ENCODE measurements at regions not wholly inside any gene's neighbourhood (a gene's known extent, or its start where the extent isn't known, plus 50 kb on each side); places are given as distances from the start of the nearest gene placed in this dataset.
A peak's percentile ranks its signal among the peaks of the same experiment; 100 is the strongest.
"Not testable (repeated sequence)": the region's sequence is repeated elsewhere in the genome, so short reads cannot be mapped to it uniquely, and the experiment has no call there.

GRCh38 chr4:124070688-124071484, 641.6 kb downstream of the ANKRD50 start:
- DNase-seq = no peak

DNA sequence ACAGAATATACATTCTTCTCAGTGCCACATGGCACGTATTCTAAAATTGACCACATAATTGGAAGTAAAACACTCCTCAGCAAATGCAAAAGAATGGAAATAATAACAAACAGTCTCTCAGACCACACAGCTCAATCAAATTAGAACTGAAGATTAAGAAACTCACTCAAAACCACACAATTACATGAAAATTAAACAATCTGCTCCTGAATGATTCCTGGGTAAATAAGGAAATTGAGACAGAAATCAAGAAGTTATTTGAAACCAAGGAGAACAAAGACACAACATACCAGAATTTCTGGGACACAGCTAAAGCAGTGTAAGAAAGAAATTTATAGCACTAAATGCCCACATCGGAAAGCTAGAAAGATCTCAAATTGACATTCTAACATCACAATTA, 637.3 kb downstream of the ANKRD50 start:
- not testable (repeated sequence) for DNase-seq

DNA sequence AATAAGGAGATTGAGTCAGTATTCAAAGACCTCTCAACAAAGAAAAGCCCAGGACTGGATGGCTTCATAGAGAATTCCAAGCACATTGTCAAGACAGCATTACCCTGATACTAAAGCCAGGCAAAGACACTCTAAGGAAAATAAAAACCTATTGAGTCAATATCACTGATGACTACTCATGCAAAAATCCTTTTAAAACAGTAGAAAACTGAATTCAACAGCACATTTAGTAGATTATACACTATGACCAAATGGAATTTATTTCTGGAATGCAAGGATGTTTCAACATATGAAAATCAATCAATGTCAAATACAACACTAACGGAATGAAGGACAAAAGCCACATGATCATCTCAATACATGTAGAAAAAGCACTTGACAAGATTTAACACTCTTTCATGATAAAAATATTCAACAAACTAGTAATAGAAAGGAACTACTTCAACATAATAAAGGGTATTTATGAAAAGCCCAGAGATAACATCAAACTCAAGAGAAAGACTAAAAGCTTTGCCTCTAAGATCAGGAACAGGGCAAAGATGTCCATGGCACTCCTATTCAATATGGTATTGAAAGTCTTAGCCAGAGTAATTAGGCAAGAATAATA, 633.3 kb downstream of the ANKRD50 start:
- no peak for DNase-seq

GRCh38 chr4:124083711-124084110, 628.8 kb downstream of the ANKRD50 start:
- DNase-seq = no peak

DNA sequence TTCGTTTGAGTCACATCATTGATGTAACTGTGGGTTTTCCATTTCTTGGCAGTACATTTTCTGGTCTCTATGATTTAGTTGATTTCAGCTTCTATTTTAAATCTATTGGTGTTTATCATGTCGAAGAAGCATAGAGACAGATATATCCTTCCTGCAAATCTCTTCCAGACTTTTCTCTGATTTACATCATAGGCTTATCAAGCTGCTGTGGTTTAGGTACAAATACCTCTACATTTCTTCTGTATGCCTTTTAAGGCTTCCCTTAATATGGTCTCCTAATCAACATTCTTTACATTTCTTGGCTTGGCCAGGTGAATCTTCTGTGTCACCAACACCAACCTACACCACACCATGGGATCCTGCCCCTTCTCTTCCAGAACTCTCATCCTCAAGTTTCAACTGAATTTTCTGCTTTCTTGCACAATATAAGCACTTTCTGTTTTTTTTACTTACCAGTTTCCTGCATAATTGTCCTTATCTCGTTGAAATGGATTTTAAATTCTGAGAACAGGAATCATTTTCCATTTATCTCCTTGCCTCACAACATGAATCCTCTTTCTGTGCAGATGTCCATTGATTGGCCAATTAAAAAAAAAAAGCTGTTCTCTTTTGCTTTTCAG, 626.9 kb downstream of the ANKRD50 start:
- DNase-seq = no peak

DNA sequence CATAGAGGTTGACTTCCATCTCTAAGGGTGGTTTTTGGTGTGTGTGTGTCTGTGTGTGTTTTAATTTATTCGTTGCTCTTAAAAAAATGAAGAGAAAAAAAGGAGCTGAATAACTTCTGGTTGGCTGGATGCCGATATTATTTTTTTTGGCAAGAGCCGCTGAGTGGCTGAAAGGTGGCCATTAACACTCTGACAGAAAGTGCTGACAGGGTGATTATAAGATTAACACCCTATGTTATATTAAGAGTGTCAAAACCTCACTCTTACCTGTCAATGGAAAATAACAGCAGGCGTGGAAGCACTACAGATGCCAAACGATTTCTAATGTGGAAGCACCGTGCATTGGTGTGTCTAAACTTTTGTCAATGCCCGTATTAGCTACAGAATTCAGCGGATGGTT, 622.5 kb downstream of the ANKRD50 start:
- DNase-seq = no peak

GRCh38 chr4:124092101-124092500, 620.4 kb downstream of the ANKRD50 start:
- no peak for DNase-seq

GRCh38 chr4:124092541-124092984, 620.0 kb downstream of the ANKRD50 start:
- DNase-seq = no peak

DNA sequence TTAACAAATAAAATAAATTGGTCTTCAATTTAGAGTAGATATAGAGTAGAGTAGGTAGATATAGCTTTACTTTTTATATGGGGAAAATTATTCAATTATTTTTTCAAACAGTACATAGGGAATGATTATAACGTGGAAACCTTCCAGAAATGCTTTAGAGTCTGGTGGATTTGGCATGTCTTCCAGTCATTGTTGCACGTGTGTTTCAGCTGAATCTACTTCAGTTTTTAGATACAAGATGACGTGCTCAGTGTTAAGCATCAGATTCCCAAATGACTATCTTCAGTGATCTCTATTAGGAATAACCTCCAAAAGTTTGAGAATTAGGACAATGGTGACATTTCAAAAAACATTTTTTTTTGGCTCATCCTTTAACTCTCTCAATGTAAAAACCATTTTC, 616.9 kb downstream of the ANKRD50 start:
- peak; percentile 3 for DNase-seq

- no peak for DNase-seq
Measured at GRCh38 chr4:124096290-124096689, 616.2 kb downstream of the ANKRD50 start.

DNA sequence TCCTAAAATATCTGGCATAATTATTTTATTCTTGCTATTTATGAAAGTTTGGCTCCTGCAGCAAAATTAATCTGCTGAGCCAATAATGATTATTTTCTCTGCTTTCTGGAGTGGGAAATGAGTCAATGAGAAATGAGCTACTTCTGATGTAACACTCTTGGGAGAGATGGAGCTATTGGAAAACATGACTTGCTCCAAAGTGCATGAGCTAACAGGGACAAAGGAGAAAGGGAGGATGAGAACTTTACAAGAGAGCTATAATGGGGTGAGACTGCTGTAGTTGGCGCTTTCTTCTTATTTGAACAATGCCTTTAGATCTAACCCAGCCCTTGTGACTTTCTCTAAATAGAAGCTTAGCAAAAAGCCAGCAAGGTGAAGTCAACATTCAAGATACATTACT, 615.1 kb downstream of the ANKRD50 start:
- no peak for DNase-seq

GRCh38 chr4:124104101-124104500, 608.4 kb downstream of the ANKRD50 start:
- DNase-seq = no peak

DNA sequence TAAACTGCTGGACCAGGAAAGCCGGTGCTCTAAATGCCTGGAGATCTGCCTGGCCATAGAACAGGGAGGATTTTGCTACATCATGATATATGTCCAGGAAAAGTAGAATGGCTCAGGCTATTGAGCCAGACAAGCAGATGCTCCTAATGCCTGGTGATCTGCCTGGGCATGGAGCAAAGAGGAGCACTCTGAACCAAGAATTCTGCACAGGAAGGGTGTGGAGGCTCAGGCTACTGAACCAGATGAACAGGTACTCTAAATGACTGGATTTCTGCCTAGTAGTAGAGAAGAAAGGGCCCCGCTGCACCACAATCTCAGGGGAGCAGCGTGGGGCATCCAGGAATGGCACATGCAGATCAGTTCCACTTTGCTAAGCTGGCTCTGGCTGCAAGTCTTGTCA, 607.9 kb downstream of the ANKRD50 start:
- DNase-seq = no peak

- no peak for DNase-seq
Measured at GRCh38 chr4:124105212-124105611, 607.3 kb downstream of the ANKRD50 start.

DNA sequence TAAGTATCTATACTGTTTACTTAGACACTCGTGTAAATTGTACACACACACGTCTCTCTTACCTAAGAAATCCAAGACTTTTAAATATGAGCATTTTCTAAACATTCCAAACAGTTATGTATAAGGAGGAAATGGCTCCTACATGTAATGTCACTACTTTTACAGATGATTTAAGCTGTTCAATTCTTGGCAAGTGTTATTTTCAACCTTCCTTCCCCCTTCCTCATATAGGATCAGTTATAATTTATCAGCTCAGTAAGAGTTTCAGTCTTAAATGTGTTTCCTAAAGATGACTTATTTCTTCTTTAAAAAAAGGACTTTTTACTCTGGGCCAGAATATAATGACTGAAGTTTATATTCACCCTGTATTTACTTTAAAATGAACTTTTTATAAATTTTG, 601.1 kb downstream of the ANKRD50 start:
- DNase-seq = no peak

DNA sequence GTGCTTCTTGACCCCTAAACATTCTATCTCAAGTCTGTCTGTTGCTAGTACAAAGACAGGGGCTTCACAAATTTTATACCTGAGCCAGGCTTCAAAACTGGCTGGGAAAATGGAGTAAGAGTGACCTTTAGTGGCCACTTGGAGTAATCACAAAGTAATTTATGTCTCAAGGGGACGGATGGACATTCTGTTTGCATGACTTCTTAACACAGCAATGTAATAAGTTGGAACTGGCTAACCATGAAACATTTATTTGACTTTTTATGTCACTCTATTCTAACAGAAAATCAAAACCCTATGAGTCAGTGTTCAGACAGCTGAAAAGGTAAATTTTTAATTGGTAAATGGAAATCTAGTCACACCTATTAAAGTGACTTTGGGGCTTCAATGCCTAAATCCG, 600.6 kb downstream of the ANKRD50 start:
- peak; percentile 33 for DNase-seq

DNA sequence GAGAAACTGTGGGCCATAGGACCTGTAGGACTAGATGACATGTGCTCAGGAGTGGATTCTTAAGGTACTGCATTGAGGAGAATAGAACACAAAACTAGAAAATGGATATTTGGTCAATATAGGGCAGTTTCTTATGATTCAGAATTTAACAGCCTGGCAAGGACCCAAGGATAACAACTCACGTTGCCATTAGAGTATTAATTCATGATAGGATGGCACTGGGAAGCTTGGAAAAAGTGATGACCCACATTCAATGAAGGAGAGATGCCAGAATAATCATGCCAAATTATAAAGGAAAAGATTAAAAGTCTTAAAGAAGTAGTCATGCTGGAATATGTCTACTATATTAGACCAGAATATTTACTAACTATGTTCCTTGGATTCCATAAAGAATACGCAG, 594.5 kb downstream of the ANKRD50 start:
- DNase-seq = no peak

GRCh38 chr4:124121461-124121971, 591.0 kb downstream of the ANKRD50 start:
- DNase-seq = no peak

DNA sequence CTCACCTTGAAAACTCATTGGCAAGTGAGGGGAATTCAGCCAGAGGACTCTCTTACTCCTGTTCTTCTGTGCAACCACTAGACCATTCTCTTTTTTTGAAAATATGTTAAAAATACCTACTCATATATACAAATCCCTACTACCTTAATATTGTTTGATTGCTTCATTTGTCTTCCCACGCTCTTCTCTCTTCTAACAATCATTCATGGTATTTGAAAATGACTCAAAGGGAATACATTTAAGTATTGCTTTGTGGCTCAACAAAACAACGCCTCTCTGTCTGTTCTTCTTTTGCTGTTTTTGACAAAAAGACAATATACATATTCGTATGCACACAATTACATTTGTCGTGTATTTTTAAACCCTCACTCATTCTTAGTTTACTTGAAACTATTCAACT, 589.4 kb downstream of the ANKRD50 start:
- DNase-seq = no peak

DNA sequence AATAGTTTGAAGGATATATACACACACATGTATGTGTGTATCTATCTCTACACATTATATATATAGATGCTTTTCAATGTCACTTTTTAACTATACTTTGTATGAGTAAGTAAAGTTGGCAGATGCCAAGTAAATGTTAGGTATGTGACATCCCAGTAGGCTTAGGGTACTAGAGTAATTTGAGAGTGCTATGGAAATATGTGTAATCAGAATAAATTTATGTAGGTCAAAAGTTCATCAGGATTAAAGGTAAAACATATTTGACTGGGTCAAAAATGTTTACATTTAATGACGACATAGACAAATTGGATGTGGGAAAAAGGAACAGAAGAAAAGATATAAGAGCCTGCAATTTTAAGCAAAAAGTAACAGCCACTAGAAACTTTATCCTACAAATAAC, 588.8 kb downstream of the ANKRD50 start:
- DNase-seq = no peak

GRCh38 chr4:124131324-124131723, 581.2 kb downstream of the ANKRD50 start:
- DNase-seq = not testable (repeated sequence)

- no peak for DNase-seq
Measured at GRCh38 chr4:124132161-124132560, 580.4 kb downstream of the ANKRD50 start.

DNA sequence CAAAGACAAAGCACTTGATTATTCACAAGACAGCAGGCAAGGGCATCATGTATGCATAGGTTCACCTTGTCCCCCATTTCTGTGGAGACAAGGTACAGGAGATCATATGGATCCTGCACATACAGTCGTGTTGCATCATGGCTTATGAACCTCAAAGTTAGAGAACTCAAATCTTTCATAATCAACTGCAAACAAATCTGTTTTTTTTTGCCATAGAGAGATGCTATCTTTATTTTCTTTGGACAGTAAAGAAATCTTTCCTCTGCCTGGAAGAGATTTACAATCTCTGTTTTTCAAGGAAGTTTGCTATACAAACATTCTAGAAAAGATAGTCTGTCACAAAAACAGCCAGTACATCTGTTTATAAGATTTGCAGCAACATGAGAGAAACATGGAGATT, 578.8 kb downstream of the ANKRD50 start:
- no peak for DNase-seq

DNA sequence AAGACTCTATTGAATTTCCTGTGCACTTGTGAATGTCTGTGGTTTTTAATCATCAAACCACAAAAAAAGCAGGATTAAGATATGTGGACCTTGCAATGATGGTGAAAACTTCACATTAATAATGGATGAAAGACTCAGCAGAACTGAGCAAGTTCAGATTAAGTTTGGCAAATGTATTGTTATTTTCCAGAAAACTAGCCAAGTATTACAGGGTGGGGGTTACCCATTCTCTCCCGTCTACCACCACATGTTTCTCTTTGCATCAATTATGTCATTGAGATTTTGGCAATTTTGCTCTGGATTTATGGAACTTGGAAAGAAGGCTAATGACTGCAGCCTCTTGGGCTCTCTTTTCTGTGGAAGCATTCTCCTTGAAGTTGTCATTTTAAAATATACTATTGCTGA, 577.1 kb downstream of the ANKRD50 start:
- no peak for DNase-seq
